HG03060 (cell line): ENCODE measurements at regions not wholly inside any gene's neighbourhood (a gene's known extent, or its start where the extent isn't known, plus 50 kb on each side); places are given as distances from the start of the nearest gene placed in this dataset.

Source experiments
- ATAC-seq: cut with Tn5 transposase; IDR thresholded peaks from one replicate; pipeline ENCODE4 v1.9.1; 2021; ENCODE audit warnings: low read depth, moderate number of reproducible peaks; ENCODE audit not compliant: unreplicated experiment

GRCh38 chr3:25029820-25030219 lies 398.2 kb upstream of the RARB start:
- no peak for ATAC-seq

- no peak for ATAC-seq
Observed at GRCh38 chr3:25032344-25032743, 395.7 kb upstream of the RARB start.

- peak; percentile 82 for ATAC-seq
Observed at GRCh38 chr3:25033407-25034029, 394.5 kb upstream of the RARB start.

DNA sequence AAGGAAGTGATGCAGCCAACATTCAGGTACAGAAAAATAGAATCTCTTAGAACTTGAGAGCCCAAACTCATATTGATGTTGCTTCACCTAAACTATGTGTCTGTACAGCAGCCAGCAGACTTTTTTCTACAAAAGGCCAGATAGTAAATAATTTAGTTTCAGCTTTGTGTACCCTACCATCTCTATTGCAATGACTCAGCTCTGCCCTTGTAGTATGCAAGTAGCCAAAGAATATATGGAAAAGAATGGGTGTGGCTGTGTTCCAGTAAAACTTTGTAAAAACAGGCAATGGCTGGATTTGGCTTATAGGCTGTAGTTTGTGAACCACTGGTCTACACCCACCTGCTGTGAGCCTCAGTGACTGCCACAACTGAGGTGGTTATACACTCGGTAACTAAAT lies 392.5 kb upstream of the RARB start:
- ATAC-seq = no peak

- no peak for ATAC-seq
Observed at GRCh38 chr3:25036633-25037032, 391.4 kb upstream of the RARB start.

DNA sequence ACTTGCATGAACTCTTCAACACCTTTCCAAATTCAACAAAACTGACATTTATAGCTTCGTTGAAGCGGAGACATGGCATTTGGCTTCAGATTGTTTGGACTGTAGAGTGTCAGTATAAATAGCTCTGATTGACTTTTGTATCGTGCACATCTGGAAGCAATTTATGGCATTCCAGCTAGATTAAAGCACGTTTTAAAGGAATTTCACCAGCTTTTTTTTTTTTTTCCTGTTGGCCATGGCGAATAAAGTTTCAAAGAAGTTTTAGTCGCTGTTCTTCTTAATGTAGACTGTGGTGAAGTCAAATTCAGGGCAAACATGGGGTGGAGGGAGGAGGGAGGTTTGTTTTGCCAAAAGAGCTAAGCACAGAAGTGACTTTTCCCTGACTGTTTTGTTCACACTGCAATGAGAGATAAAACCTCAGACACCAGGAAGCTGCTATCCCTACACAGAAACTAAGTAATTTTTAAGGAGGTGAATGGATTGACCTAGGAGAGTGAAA lies 391.0 kb upstream of the RARB start:
- no peak for ATAC-seq

DNA sequence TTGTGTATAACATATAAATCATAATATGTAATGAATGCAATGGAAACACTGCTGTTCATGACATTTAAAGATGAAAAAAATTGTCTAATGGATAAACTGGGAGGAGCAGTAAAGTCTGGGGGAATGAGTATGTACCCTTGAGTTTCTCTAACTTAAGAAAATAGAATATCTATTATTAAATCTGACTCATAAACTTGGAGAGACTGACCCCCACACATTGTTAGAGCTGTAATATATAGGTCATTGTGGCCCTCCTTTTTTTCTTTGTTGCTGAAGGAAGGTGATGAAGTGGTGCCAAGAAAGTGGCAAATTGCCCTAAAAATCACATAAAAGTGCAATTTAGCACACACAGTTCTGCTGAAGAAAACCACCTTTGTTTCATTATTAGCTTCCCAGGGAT lies 389.8 kb upstream of the RARB start:
- ATAC-seq = no peak

GRCh38 chr3:25038922-25039321 lies 389.1 kb upstream of the RARB start:
- no peak for ATAC-seq

- no peak for ATAC-seq
Observed at GRCh38 chr3:25040748-25041147, 387.3 kb upstream of the RARB start.

- no peak for ATAC-seq
Observed at GRCh38 chr3:25041871-25042584, 386.0 kb upstream of the RARB start.

DNA sequence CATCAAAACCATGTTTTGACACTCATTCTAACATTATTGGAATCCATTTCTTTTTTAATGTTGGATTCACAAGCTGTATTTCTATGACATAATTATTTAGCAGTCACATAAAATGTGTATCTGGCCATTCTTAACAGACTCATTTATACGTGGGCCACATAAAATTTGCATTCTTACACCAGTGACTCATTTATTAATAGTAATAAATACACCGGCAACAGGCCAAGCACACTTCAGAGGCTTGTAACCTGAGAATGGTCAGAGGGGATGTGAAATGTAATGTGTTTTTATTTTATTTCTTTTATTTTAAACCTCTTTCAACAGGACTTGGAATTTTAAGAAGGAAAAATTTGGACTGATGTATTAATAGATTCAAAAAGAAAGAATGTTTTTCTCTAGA lies 384.9 kb upstream of the RARB start:
- no peak for ATAC-seq

- ATAC-seq = no peak
Observed at GRCh38 chr3:25043749-25044148, 384.3 kb upstream of the RARB start.

DNA sequence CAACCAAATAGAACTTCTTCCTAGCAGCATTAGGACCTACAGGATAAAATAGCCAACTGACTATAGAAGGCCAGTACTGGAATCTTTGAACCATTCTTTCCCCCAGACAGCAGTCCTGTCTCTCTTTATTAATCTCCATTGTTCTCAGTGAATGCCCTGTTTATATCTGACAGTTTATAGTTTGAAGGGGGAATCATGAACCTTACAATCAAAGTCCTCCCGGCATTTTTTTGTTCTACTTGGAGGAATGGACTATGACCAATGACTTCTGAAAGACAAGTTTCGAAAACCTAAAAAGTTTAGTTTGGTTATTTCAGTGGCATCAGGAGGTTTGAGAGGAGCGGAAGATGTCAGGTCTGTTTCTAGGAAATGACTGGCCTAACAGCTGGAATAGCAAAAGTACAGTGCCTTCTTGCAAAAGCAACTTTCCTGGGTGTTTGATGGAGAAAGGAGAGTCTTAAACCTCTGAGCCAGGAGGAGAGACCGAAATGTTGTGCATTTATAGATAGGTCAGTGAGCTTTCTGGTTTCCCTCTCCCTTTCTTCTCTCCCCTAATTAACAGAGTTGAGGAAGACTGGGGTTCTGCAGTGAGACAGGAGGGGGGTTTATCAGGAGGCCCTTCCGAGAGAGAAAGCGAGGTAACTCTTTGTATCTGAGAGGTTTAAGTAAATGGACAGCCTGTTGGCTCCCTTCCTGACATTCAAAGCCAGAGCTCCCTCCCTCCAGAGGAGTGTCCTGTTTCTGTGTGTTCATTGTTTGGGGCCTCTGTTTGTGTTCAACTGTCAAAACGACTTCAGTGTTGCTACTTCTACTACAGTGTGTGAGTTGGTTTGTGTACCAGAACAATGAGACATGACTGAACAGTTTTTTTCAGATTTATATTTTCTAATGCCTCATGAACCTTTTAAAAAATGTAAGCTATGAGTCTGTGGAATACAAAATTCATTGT lies 383.0 kb upstream of the RARB start:
- ATAC-seq = no peak

- no peak for ATAC-seq
Observed at GRCh38 chr3:25046911-25047771, 380.9 kb upstream of the RARB start.

GRCh38 chr3:25049304-25049703 lies 378.8 kb upstream of the RARB start:
- ATAC-seq = no peak

DNA sequence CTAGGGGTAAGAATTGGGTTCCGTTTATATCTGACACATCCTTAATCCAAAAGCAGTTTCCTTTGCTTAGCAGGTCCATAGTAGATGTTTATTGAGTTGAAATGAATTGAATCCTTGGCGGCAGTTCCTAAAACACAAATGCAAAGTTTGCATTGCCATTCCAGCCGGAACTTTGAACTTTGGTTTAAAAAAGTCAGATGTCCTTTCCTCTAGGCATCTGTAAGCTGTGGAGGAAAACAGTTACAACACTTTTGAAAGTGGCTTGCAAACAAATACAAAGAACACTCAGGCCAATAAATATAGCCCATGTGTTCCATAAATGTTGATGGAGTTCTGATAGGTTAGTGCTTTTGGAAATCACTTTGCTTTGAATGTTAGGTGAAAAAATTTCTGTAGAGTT lies 374.7 kb upstream of the RARB start:
- ATAC-seq = no peak

GRCh38 chr3:25056036-25056755 lies 371.9 kb upstream of the RARB start:
- ATAC-seq = no peak

DNA sequence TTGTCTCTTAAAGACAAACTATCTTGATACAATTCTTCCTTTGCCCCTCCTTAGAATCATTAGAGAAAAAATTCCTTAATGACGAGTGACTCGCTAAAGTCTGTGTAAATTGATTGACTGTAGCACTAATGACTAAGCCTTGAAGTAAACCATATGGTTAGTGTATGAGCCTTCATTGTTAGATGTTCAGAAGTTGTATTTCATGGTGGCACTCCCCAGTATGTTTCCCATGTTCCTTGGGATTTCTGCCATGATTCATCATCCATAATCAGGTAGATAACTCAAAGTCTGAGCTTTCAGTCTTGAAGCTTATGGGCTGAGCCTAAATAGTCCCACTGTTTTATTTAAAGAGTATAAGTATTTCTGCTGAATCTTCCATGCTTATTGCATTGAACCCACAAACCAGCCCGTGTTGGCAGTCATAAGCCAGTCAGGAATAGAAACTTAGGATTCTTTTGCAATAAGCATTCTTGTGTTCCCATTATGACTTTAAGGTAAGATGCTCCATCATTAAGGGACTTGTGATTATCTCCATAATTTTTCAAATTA lies 371.2 kb upstream of the RARB start:
- no peak for ATAC-seq

DNA sequence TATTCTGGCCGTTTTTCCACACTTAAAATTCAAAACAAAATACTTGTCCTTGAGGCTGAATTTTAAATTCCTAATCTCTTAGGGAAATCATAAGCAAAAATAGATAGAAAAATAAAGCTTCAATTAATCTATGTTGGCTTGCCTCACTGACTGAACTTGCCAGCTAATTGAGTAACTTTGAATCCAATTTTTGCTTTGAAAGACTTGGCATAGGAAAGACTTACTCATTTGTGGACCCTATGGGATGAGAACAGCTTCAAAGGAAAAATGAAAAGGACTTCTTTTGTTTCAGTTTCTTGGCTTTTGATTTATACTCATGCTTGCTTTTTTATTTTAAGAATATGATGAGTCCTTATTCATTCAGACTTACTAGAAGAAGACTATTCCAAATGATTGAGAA lies 370.7 kb upstream of the RARB start:
- ATAC-seq = no peak
